ENCODE measurements at regions not wholly inside any gene's neighbourhood (a gene's known extent, or its start where the extent isn't known, plus 50 kb on each side); places are given as distances from the start of the nearest gene placed in this dataset.

GRCh38 chr12:93039930-93040329, 110.8 kb upstream of the EEA1 start:
- no peaks in the 10 kb centered on the region for H3K36me3 ChIP-seq
- H3K27me3 ChIP-seq, result no peaks in the 10 kb centered on the region
- 79 to 87% (median 81%) methylated on average over 4 of the region's 4 CpGs for WGBS, 3 donors
- H3K4me3 ChIP-seq, result no peak overlapping the region
- no peaks in the 10 kb centered on the region for H3K9me3 ChIP-seq
- H3K4me1 ChIP-seq (ENCODE audit: insufficient read depth), result no peaks in the 10 kb centered on the region
- no peak for TF ChIP-seq POLR2A (IDR thresholded peaks at IDR 0.05)
- intact Hi-C loops (cut with DNase I), result no loop called here
- H3K27ac ChIP-seq, result no peak overlapping the region
- DNase-seq, result no peak

- WGBS, 3 donors, result 89 to 94% (median 93%) methylated on average over 3 of the region's 3 CpGs
- TF ChIP-seq POLR2A (IDR thresholded peaks at IDR 0.05), result no peak
- TF ChIP-seq, protein P1, sequence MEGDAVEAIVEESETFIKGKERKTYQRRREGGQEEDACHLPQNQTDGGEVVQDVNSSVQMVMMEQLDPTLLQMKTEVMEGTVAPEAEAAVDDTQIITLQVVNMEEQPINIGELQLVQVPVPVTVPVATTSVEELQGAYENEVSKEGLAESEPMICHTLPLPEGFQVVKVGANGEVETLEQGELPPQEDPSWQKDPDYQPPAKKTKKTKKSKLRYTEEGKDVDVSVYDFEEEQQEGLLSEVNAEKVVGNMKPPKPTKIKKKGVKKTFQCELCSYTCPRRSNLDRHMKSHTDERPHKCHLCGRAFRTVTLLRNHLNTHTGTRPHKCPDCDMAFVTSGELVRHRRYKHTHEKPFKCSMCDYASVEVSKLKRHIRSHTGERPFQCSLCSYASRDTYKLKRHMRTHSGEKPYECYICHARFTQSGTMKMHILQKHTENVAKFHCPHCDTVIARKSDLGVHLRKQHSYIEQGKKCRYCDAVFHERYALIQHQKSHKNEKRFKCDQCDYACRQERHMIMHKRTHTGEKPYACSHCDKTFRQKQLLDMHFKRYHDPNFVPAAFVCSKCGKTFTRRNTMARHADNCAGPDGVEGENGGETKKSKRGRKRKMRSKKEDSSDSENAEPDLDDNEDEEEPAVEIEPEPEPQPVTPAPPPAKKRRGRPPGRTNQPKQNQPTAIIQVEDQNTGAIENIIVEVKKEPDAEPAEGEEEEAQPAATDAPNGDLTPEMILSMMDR (IDR thresholded peaks at IDR 0.05), result no peak
- no peak for TF ChIP-seq EP300 (IDR thresholded peaks at IDR 0.05)
- intact Hi-C loops (cut with DNase I), result no loop called here
Measured at GRCh38 chr12:93040367-93040766, 111.3 kb upstream of the EEA1 start.

DNA sequence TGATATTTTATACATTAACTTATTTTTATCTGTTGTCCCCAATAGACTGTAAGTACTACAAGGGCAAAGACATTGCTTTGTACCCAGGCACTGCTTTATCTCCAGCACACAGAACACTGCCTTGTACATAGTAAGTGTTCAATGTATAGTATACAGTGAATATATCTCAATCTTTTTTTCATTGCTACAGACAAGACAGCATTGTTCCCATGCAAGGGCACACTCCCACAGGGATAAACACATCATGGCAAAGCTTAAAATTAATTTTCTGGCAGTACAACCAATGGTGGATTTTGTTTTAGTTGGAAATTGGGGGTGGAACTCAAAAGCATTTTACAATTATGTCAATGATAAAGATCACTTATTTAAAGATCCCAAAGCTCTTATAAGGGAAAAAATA, 112.3 kb upstream of the EEA1 start:
- no peaks in the 10 kb centered on the region for H3K27me3 ChIP-seq
- no peaks in the 10 kb centered on the region for H3K4me1 ChIP-seq (ENCODE audit: insufficient read depth)
- no peak for DNase-seq
- H3K9me3 ChIP-seq, result no peaks in the 10 kb centered on the region
- H3K36me3 ChIP-seq, result no peaks in the 10 kb centered on the region
- no peak for TF ChIP-seq EP300 (IDR thresholded peaks at IDR 0.05)
- TF ChIP-seq POLR2A (IDR thresholded peaks at IDR 0.05), result no peak
- TF ChIP-seq, protein P1 (IDR thresholded peaks at IDR 0.05), result no peak
- intact Hi-C loops (cut with DNase I), result no loop called here
- no peak overlapping the region for H3K4me3 ChIP-seq
- no peak overlapping the region for H3K27ac ChIP-seq

More at GRCh38 chr12:93040367-93040766, 111.3 kb upstream of the EEA1 start:
- H3K4me3 ChIP-seq, result no peak overlapping the region
- no peaks in the 10 kb centered on the region for H3K4me1 ChIP-seq (ENCODE audit: insufficient read depth)
- no peaks in the 10 kb centered on the region for H3K36me3 ChIP-seq
- H3K9me3 ChIP-seq, result no peaks in the 10 kb centered on the region
- no peak overlapping the region for H3K27ac ChIP-seq
- no peaks in the 10 kb centered on the region for H3K27me3 ChIP-seq
- no peak for DNase-seq

- Histone ChIP-seq H3K4me1 (ENCODE audit: insufficient read depth) (no peaks in the 10 kb centered on the region), H3K4me3 (no peak overlapping the region), H3K9me3 (no peaks in the 10 kb centered on the region), H3K27ac (no peak overlapping the region), H3K36me3 (no peaks in the 10 kb centered on the region), H3K27me3 (no peaks in the 10 kb centered on the region)
- 55 to 65% (median 56%) methylated on average over 3 of the region's 3 CpGs for whole genome bisulfite sequencing, 3 donors
- TF ChIP-seq EP300 (IDR thresholded peaks at IDR 0.05), result no peak
- TF ChIP-seq, protein P1 (IDR thresholded peaks at IDR 0.05), result no peak
- TF ChIP-seq POLR2A (IDR thresholded peaks at IDR 0.05), result no peak
- no peak for DNase-seq
- intact Hi-C loops (cut with DNase I), result no loop called here
Measured at GRCh38 chr12:93042283-93042682, 113.2 kb upstream of the EEA1 start.

- Histone ChIP-seq H3K9me3 (no peaks in the 10 kb centered on the region), H3K27ac (no peak overlapping the region), H3K4me3 (no peak overlapping the region), H3K27me3 (no peaks in the 10 kb centered on the region), H3K4me1 (ENCODE audit: insufficient read depth) (no peaks in the 10 kb centered on the region), H3K36me3 (no peaks in the 10 kb centered on the region)
- DNase-seq, result no peak
- 80 to 86% (median 85%) methylated on average over 6 of the region's 6 CpGs for WGBS, 3 donors
- intact Hi-C loops (cut with DNase I), result no loop called here
- TF ChIP-seq, protein P1 (IDR thresholded peaks at IDR 0.05), result no peak
- no peak for TF ChIP-seq POLR2A (IDR thresholded peaks at IDR 0.05)
- TF ChIP-seq EP300 (IDR thresholded peaks at IDR 0.05), result no peak
Measured at GRCh38 chr12:93042684-93043083, 113.6 kb upstream of the EEA1 start.

Measured in ovary (tissue), 7 donors.